Suprapubic skin (tissue), 4 donors: ENCODE measurements at regions not wholly inside any gene's neighbourhood (a gene's known extent, or its start where the extent isn't known, plus 50 kb on each side); places are given as distances from the start of the nearest gene placed in this dataset.
A peak's percentile ranks its signal among the peaks of the same experiment; 100 is the strongest.

Experiments used
- DNase-seq, 2 donors: peaks; one replicate each; pipeline ENCODE4 v3.0.0-alpha.2; 2019; ENCODE audit warnings: low spot score in 2 of 2
- H3K27ac ChIP-seq: fragments of 200-600 bp; sonication (generic); one replicate; pipeline ENCODE4 v1.5.1; 2019
- H3K27me3 ChIP-seq: fragments of 200-600 bp; sonication (generic); one replicate; pipeline ENCODE4 v1.5.1; 2019
- H3K36me3 ChIP-seq: fragments of 200-600 bp; sonication (generic); one replicate; pipeline ENCODE4 v1.5.1; 2019
- H3K4me1 ChIP-seq: fragments of 200-600 bp; sonication (generic); one replicate; pipeline ENCODE4 v1.5.1; 2019
- H3K4me3 ChIP-seq: fragments of 200-600 bp; sonication (generic); one replicate; pipeline ENCODE4 v1.5.1; 2019; ENCODE audit warnings: mild to moderate bottlenecking
- H3K9me3 ChIP-seq: fragments of 200-600 bp; sonication (generic); one replicate; pipeline ENCODE4 v1.5.1; 2019
- CTCF ChIP-seq, 2 donors: fragments of 200-600 bp in 1 of 2; fragments of 450-650 bp in 1 of 2; sonication (generic) in 1 of 2; IDR thresholded peaks; one replicate each; pipeline ENCODE4 v1.5.1; 2016 to 2019; ENCODE audit warnings: antibody characterized with exemption in 2 of 2, mild to moderate bottlenecking in 1 of 2, moderate library complexity in 1 of 2
- EP300 ChIP-seq: sonication (generic); formaldehyde crosslinking; IDR thresholded peaks from one replicate; pipeline ENCODE4 v1.6.1; 2017; ENCODE audit warnings: antibody characterized with exemption
- POLR2A ChIP-seq, 2 donors: fragments of 450-650 bp; IDR thresholded peaks; one replicate each; pipeline ENCODE4 v1.6.1; 2017; ENCODE audit warnings: antibody characterized with exemption in 2 of 2, mild to moderate bottlenecking in 2 of 2, moderate library complexity in 2 of 2
- POLR2AphosphoS5 ChIP-seq, 3 donors: sonication (generic); formaldehyde crosslinking; IDR thresholded peaks; one replicate each; pipeline ENCODE4 v1.6.1; 2017; ENCODE audit warnings: antibody characterized with exemption in 3 of 3
- WGBS: methylation state at CpG from one replicate; pipeline ENCODE4 v1.1.5; 2018; 5-methylcytosine and 5-hydroxymethylcytosine counted together

DNA sequence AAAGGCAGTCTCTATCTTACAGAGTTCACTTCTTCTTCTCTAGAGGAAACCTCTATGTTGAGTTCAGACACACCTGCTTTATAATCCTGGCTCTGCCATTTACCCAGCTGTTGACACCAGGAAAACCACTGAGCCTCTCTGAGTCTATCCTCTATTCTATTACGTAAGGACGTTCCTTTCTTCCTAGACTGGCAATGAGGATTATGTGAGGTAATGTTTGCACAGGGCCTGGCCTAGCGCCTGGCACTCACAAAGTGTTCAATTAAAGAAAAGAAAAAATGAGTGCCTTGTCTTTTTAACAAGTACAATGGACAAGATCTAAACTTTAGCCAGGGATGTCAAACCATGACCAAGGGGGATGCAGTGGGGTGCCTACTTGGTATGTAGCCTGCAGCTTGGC, 641.9 kb upstream of the TBX3 start:
- no peak overlapping the region for H3K4me3 ChIP-seq
- WGBS: 61% methylated on average over 3 of the region's 3 CpGs
- H3K27ac ChIP-seq: no peak overlapping the region
- peaks cover 22% of the 10 kb centered on the region for H3K4me1 ChIP-seq
- TF ChIP-seq CTCF (IDR thresholded peaks at IDR 0.05) (no peak), EP300 (no peak), POLR2A (IDR thresholded peaks at IDR 0.05) (no peak), POLR2AphosphoS5 (IDR thresholded peaks at IDR 0.05) (no peak)
- H3K9me3 ChIP-seq: no peaks in the 10 kb centered on the region
- no peak for DNase-seq
- H3K27me3 ChIP-seq: no peaks in the 10 kb centered on the region
- no peaks in the 10 kb centered on the region for H3K36me3 ChIP-seq

DNA sequence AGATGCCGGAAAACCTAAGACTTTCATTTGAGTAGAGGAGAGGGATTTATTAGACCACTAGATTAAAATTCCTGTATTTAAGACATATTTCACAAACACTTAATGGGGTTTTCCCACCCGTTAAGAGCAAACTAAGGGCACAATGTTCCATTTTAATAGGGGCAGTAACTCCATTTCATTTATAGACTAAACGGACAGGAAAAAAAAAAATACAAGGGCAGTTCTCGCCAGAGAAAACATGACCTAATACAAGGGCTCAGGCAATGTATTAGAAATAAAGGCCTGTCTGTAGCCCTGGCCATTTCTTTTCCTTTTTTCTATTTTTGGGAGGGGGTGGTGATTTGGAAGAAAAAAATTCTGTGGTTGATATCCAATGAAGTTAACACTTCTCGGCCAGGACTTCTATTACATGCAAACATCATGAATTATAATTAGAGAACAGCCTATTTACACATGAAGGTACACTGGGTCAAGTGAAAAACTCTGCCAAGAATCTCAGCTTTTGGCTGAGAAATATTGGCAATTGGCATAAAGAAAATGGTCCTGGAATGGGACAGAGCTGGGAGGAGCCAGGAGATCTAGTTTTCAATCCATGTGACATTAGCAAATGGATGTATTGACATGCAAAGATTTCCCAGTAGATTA, 641.1 kb upstream of the TBX3 start:
- no peaks in the 10 kb centered on the region for H3K9me3 ChIP-seq
- peaks cover 22% of the 10 kb centered on the region for H3K4me1 ChIP-seq
- no peaks in the 10 kb centered on the region for H3K36me3 ChIP-seq
- H3K4me3 ChIP-seq: no peak overlapping the region
- TF ChIP-seq EP300 (no peak), POLR2AphosphoS5 (IDR thresholded peaks at IDR 0.05) (no peak), CTCF (IDR thresholded peaks at IDR 0.05) (no peak), POLR2A (IDR thresholded peaks at IDR 0.05) (no peak)
- WGBS: 38% methylated on average over 5 of the region's 5 CpGs
- no peak for DNase-seq
- H3K27ac ChIP-seq: peak overlapping the region; percentile 27
- H3K27me3 ChIP-seq: no peaks in the 10 kb centered on the region

DNA sequence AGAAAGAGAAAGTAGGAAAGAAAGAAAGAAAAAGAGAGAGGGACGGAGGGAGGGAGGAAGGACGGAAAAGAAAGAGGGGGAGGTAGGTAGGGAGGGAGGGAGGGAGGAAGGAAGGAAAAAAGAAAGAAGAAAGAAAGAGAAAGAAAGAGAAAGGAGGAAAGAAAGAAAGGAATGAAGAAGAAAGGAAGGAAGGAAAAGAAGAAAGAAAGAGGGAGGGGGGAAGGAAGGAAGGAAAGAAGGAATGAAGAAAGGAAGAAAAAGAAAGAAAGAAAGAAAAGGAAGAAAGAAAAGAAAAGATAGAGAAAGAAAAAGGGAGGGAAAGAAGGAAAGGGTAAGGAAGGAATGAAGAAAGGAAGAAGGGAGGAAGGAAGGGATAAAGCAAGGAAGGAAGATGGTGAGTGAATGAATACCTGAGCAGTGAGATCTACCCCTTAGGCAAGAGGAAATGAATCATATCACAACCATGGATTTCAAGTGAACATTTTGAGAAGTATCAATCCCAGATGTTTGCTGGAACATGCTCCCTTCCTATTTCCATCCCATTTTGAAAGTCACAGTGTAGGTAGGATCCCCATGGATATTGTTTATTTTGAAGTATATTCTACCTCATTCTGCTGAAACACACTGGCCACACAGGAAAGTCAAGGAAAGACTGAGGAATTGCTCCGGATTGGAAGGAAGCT, 639.4 kb upstream of the TBX3 start:
- H3K36me3 ChIP-seq: no peaks in the 10 kb centered on the region
- no peak for TF ChIP-seq POLR2AphosphoS5 (IDR thresholded peaks at IDR 0.05)
- no peak for TF ChIP-seq POLR2A (IDR thresholded peaks at IDR 0.05)
- no peak for TF ChIP-seq EP300
- TF ChIP-seq CTCF (IDR thresholded peaks at IDR 0.05): no peak
- H3K4me3 ChIP-seq: no peak overlapping the region
- 76% methylated on average over 3 of the region's 3 CpGs for WGBS
- no peaks in the 10 kb centered on the region for H3K9me3 ChIP-seq
- H3K27me3 ChIP-seq: no peaks in the 10 kb centered on the region
- peaks cover 22% of the 10 kb centered on the region for H3K4me1 ChIP-seq
- no peak for DNase-seq
- no peak overlapping the region for H3K27ac ChIP-seq

DNA sequence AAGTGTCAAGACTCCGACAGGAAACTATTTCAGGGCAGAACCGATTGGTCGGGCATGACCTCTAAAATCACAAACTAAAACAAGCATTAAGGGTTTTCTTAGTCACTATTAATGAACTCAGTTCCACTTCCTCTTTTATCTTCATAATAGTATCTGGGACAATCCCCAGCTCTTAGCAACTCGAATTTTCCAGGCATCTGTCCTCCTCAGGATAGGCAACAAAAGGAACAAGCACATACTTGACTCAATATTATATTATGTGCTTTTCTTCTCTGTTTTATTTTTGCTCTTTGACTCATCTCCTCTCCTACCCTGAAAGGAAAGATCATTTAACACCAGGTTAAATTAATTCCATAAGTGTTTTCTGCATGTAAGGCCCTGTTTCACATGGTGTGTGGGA, 638.3 kb upstream of the TBX3 start:
- H3K27me3 ChIP-seq: no peaks in the 10 kb centered on the region
- no peak overlapping the region for H3K4me3 ChIP-seq
- TF ChIP-seq EP300 (no peak), CTCF (IDR thresholded peaks at IDR 0.05) (no peak), POLR2A (IDR thresholded peaks at IDR 0.05) (no peak), POLR2AphosphoS5 (IDR thresholded peaks at IDR 0.05) (no peak)
- H3K36me3 ChIP-seq: no peaks in the 10 kb centered on the region
- H3K27ac ChIP-seq: no peak overlapping the region
- DNase-seq: no peak
- WGBS: 38% methylated on average over 4 of the region's 4 CpGs
- no peaks in the 10 kb centered on the region for H3K9me3 ChIP-seq
- peaks cover 22% of the 10 kb centered on the region for H3K4me1 ChIP-seq

- TF ChIP-seq POLR2A (IDR thresholded peaks at IDR 0.05) (no peak), CTCF (IDR thresholded peaks at IDR 0.05) (no peak)
- Histone ChIP-seq H3K27me3 (no peaks in the 10 kb centered on the region), H3K36me3 (no peaks in the 10 kb centered on the region), H3K4me1 (peaks cover 20% of the 10 kb centered on the region), H3K27ac (no peak overlapping the region), H3K4me3 (no peak overlapping the region), H3K9me3 (no peaks in the 10 kb centered on the region)
- no peak for DNase-seq
- 66% methylated on average over 8 of the region's 8 CpGs for WGBS
These were observed 637.0 kb upstream of the TBX3 start for GRCh38 chr12:115320967-115321366.
